Upper lobe of left lung (tissue), 4 donors: ENCODE measurements at regions not wholly inside any gene's neighbourhood (a gene's known extent, or its start where the extent isn't known, plus 50 kb on each side); places are given as distances from the start of the nearest gene placed in this dataset.

ENCODE experiments used
- POLR2A ChIP-seq, 4 donors: fragments of 450-650 bp; IDR thresholded peaks; one replicate each; pipeline ENCODE4 v1.5.1; 2016 to 2017; ENCODE audit warnings: antibody characterized with exemption in 4 of 4, mild to moderate bottlenecking in 2 of 4
- TF ChIP-seq, protein P1 (sequence below), 6 experiments: fragments of 450-650 bp in 4 of 6; fragments of 200-600 bp in 2 of 6; sonication (generic) in 2 of 6; IDR thresholded peaks; one replicate each; pipeline ENCODE4 v1.5.1; 2016 to 2019; ENCODE audit warnings: antibody characterized with exemption in 6 of 6

DNA sequence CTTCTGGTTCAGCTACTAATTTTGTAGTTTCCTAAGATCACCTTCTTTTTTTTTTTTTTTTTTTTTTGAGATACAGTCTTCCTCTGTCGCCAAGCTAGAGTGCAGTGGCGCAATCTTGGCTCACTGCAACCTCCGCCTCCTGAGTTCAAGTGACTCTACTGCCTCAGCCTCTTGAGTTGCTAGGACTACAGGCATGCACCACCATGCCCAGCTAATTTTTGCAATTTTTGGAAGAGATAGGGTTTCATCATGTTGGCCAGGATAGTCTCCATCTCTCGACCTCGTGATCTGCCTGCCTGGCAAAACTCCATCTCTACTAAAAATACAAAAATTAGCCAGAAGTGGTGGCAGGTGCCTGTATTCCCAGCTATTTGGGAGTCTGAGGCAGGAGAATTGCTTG lies 301.5 kb upstream of the TFPI start:
- TF ChIP-seq, protein P1, sequence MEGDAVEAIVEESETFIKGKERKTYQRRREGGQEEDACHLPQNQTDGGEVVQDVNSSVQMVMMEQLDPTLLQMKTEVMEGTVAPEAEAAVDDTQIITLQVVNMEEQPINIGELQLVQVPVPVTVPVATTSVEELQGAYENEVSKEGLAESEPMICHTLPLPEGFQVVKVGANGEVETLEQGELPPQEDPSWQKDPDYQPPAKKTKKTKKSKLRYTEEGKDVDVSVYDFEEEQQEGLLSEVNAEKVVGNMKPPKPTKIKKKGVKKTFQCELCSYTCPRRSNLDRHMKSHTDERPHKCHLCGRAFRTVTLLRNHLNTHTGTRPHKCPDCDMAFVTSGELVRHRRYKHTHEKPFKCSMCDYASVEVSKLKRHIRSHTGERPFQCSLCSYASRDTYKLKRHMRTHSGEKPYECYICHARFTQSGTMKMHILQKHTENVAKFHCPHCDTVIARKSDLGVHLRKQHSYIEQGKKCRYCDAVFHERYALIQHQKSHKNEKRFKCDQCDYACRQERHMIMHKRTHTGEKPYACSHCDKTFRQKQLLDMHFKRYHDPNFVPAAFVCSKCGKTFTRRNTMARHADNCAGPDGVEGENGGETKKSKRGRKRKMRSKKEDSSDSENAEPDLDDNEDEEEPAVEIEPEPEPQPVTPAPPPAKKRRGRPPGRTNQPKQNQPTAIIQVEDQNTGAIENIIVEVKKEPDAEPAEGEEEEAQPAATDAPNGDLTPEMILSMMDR (IDR thresholded peaks at IDR 0.05), result no peak
- no peak for TF ChIP-seq POLR2A (IDR thresholded peaks at IDR 0.05)
